Esophagus muscularis mucosa (tissue), 3 donors: ENCODE measurements at regions not wholly inside any gene's neighbourhood (a gene's known extent, or its start where the extent isn't known, plus 50 kb on each side); places are given as distances from the start of the nearest gene placed in this dataset.
"Not testable (repeated sequence)": the region's sequence is repeated elsewhere in the genome, so short reads cannot be mapped to it uniquely, and the experiment has no call there.

Experiments used
- POLR2A ChIP-seq: fragments of 450-650 bp; IDR thresholded peaks from one replicate; pipeline ENCODE4 v1.6.1; 2017; ENCODE audit warnings: antibody characterized with exemption, moderate library complexity, mild to moderate bottlenecking, low read depth
- POLR2AphosphoS5 ChIP-seq, 2 donors: sonication (generic); formaldehyde crosslinking; IDR thresholded peaks; one replicate each; pipeline ENCODE4 v1.6.1; 2017; ENCODE audit warnings: antibody characterized with exemption in 2 of 2
- TF ChIP-seq, protein P1 (sequence below), 3 experiments: fragments of 200-600 bp in 2 of 3; fragments of 450-650 bp in 1 of 3; sonication (generic) in 2 of 3; IDR thresholded peaks; one replicate each; pipeline ENCODE4 v1.5.1; 2017 to 2019; ENCODE audit warnings: antibody characterized with exemption in 3 of 3, mild to moderate bottlenecking in 2 of 3, moderate library complexity in 1 of 3

DNA sequence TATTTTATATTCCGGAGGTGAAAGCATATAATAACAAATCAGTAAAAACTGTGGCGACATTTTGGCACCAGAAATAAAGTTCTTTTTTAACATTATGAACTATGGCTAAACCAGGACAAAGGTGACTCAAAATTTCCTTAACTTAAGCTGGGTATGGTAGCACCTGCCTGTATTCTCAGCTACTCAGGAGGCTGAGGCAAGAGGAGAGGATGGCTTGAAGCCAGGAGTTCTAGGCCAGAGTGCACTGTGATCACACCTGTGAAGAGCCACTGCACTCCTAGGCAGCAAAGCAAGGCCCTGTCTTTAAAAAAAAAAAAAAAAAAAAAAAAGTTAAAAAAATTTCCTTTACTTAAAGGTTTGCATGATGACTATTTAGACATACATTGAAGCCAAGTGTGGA lies 63.0 kb upstream of the KIF2A start:
- TF ChIP-seq POLR2A; POLR2AphosphoS5 (IDR thresholded peaks at IDR 0.05): not testable (repeated sequence)
- TF ChIP-seq, protein P1, sequence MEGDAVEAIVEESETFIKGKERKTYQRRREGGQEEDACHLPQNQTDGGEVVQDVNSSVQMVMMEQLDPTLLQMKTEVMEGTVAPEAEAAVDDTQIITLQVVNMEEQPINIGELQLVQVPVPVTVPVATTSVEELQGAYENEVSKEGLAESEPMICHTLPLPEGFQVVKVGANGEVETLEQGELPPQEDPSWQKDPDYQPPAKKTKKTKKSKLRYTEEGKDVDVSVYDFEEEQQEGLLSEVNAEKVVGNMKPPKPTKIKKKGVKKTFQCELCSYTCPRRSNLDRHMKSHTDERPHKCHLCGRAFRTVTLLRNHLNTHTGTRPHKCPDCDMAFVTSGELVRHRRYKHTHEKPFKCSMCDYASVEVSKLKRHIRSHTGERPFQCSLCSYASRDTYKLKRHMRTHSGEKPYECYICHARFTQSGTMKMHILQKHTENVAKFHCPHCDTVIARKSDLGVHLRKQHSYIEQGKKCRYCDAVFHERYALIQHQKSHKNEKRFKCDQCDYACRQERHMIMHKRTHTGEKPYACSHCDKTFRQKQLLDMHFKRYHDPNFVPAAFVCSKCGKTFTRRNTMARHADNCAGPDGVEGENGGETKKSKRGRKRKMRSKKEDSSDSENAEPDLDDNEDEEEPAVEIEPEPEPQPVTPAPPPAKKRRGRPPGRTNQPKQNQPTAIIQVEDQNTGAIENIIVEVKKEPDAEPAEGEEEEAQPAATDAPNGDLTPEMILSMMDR (IDR thresholded peaks at IDR 0.05): not testable (repeated sequence)
